Cardiac fibroblast (primary cell): ENCODE measurements at regions not wholly inside any gene's neighbourhood (a gene's known extent, or its start where the extent isn't known, plus 50 kb on each side); places are given as distances from the start of the nearest gene placed in this dataset.

Source experiments
- DNase-seq, 2 donors: peaks; one replicate each; pipeline versions ENCODE4 v3.0.0 to v3.0.0-alpha.2; 2010; ENCODE audit warnings: low read depth in 2 of 2
- H3K4me3 ChIP-seq, 2 donors: replicated peaks in 1 of 2; 1 replicate in 1 of 2; 2 replicates in 1 of 2; pipeline ENCODE4 v1.5.1; 2011; ENCODE audit warnings: low read depth in 2 of 2, low read length in 2 of 2, mild to moderate bottlenecking in 2 of 2, moderate library complexity in 1 of 2
- TF ChIP-seq, protein P1 (sequence below): IDR thresholded peaks from one replicate; pipeline ENCODE4 v1.5.1; 2011; ENCODE audit warnings: low read depth, mild to moderate bottlenecking, low read length, inconsistent platforms

DNA sequence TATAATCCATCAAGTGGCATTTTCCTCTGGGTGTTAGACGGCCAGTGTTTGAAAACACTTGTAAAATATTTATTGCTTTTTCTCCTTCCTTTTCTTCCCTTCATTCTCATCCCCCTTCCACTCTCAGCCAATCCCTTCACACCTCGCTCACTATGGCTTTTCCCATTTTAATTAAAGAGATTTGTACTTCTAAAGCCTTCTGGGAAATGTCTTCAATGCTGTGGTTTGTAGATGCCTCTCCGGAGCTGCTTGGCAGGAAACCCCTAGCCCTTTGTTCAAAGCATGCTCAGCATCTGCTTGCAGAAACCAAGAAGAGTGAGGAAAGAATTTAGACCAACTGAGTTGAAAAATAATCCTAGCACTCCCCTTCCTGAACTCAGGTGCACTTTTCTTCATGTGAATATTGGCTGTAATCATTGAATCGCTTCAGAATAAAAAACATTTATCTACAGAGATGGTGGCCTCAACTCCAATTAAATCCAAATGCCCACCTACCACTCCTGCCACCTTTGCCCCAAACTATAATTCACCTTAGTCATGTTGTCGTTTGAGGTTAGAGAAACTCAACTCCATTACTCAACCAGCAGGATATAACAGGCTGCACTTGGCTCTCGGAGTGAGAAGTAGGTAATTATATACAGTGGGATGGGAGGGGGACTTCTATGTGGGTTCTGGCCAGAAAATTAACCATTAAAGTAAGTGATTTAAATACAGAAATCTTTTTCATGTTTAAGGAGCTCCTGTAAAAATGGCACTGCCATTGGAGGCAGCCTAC, 659.4 kb upstream of the CAMK1G start:
- TF ChIP-seq, protein P1, sequence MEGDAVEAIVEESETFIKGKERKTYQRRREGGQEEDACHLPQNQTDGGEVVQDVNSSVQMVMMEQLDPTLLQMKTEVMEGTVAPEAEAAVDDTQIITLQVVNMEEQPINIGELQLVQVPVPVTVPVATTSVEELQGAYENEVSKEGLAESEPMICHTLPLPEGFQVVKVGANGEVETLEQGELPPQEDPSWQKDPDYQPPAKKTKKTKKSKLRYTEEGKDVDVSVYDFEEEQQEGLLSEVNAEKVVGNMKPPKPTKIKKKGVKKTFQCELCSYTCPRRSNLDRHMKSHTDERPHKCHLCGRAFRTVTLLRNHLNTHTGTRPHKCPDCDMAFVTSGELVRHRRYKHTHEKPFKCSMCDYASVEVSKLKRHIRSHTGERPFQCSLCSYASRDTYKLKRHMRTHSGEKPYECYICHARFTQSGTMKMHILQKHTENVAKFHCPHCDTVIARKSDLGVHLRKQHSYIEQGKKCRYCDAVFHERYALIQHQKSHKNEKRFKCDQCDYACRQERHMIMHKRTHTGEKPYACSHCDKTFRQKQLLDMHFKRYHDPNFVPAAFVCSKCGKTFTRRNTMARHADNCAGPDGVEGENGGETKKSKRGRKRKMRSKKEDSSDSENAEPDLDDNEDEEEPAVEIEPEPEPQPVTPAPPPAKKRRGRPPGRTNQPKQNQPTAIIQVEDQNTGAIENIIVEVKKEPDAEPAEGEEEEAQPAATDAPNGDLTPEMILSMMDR: no peak
- no peak for DNase-seq
- no peak overlapping the region for H3K4me3 ChIP-seq

DNA sequence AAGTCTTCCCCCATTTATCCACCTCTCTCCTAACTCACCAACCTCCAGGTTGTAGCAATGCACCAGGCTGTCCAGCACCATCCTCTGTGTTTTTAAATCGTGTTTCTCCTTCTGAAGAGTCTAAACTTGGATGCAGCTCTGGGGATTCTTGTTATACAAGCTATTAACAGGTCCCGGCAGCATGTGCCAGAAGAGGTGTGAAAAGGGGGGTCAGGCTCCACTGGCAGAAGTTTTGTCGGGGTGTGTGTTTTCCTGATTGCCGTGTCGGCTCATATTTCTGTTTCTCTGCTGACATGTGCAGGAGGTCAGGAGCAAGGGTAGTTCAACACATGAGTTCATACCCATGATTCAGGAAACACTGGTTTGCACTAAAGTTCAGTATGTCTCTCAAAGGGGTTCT, 658.6 kb upstream of the CAMK1G start:
- no peak for DNase-seq
- H3K4me3 ChIP-seq: no peak overlapping the region
- TF ChIP-seq, protein P1: no peak

DNA sequence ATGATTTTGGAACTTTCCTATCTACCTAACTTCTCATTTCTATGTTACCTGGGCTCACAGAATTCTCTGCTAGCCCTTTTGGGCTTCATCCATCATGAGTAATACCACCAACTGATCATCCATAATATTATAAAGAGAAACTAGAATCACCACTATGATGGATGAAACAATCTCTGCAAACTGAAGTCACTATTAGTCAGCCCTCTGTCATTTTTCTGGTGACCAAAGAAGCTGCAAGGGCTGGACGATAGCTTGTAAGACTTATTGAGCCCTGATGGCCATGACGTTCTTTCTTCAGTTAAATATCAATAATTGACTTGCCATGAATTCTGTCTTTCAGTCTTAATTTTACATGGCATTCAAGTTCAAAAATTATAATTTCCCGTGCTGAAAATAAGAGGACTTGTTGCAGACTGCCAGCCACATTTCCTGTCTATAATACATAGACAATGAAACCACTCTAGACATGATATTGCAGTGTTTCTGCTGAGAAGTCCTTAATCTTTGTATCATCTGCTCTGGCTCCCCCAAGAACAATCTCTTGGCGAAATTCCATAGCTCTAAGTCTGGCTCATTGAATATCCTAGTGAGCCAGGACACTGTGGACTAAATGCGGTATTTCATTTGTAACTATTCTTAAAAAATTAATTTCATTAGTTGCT, 655.0 kb upstream of the CAMK1G start:
- TF ChIP-seq, protein P1: no peak
- DNase-seq: peak in 1 of 2 donors; percentile 6
- H3K4me3 ChIP-seq: no peak overlapping the region

DNA sequence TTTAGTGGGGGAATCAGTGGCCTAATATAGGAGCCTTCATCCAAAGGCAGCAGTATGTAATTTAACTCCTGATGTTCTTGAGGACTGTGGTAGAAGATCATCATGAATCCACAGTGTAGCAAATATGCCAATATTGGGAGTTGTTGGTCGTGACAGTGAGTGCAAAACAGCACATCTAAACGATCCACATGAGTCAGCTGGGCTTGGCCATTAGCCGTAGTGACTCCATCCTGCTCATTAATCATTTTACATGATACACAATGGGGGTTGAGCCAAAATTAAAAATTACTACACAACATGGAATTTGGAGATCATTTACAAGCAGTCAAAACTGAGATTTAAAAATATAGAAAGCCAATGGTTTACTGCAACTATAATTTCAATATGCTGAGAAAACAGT, 653.9 kb upstream of the CAMK1G start:
- DNase-seq: peak; percentile 13 to 26
- TF ChIP-seq, protein P1: no peak
- no peak overlapping the region for H3K4me3 ChIP-seq

DNA sequence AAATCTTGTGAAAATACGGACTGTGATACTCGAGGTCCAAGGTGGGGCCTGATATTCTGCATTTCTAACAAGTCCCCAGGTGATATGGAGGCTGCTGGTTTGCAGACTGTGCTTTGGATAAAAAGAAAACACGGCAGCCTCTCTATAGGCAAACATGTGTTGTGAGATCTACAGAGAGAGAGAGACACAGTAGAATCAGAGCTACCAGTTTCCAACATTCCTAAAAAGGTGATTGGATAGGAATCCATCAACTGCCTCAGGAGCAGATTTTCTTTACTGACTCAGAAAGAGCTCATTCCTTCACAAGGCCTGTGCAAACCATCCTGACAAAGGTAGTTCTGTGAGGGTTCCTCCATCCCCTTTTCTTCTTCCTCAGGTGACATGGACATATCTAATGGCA, 651.6 kb upstream of the CAMK1G start:
- no peak overlapping the region for H3K4me3 ChIP-seq
- no peak for DNase-seq
- TF ChIP-seq, protein P1: no peak

DNA sequence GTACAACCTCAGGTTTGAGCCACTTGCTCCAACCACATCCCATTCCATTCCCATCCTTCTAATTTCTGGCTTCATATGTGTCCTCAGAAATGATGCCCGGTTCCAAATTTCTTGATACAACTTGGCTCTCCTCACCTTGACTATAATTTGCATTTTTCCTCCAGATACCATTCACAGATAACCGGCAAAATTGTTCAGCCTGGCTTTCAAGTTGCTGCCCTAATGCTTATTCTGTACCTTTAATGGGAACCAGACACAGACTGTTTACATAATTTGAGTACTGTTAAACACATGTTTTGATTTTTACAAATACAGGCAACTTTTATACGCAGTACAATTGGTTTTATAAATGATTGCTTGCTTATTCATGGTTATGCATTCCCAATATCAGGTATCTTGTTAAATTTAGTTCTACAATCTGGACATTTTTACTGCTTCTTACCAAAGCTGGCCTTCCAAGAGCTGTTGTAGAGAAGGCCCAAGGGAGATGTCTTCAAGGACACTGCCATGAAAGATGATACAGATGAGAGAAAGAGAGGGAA, 649.5 kb upstream of the CAMK1G start:
- no peak overlapping the region for H3K4me3 ChIP-seq
- no peak for DNase-seq
- TF ChIP-seq, protein P1: no peak
